Osteocyte (in vitro differentiated cells): ENCODE measurements at regions not wholly inside any gene's neighbourhood (a gene's known extent, or its start where the extent isn't known, plus 50 kb on each side); places are given as distances from the start of the nearest gene placed in this dataset.
"Not testable (repeated sequence)": the region's sequence is repeated elsewhere in the genome, so short reads cannot be mapped to it uniquely, and the experiment has no call there.

Source experiments
- DNase-seq: peaks from one replicate; pipeline ENCODE4 v3.0.0; 2021; ENCODE audit warnings: mixed read lengths; ENCODE audit not compliant: unreplicated experiment; ENCODE audit errors: extremely low spot score
- H3K27ac Mint-ChIP-seq: one replicate; pipeline ENCODE4 v1.8.0; 2021; ENCODE audit warnings: mild to moderate bottlenecking, mixed read lengths; ENCODE audit not compliant: unreplicated experiment
- H3K27me3 Mint-ChIP-seq: one replicate; pipeline ENCODE4 v1.8.0; 2021; ENCODE audit warnings: mixed read lengths; ENCODE audit not compliant: unreplicated experiment
- H3K36me3 Mint-ChIP-seq: one replicate; pipeline ENCODE4 v1.8.0; 2021; ENCODE audit warnings: mixed read lengths; ENCODE audit not compliant: unreplicated experiment
- H3K4me1 Mint-ChIP-seq: one replicate; pipeline ENCODE4 v1.8.0; 2021; ENCODE audit warnings: mixed read lengths; ENCODE audit not compliant: unreplicated experiment
- H3K4me3 Mint-ChIP-seq: one replicate; pipeline ENCODE4 v1.8.0; 2021; ENCODE audit warnings: mild to moderate bottlenecking, moderate library complexity, mixed read lengths; ENCODE audit not compliant: unreplicated experiment
- H3K9me3 Mint-ChIP-seq: one replicate; pipeline ENCODE4 v1.8.0; 2021; ENCODE audit warnings: mixed read lengths; ENCODE audit not compliant: unreplicated experiment
- TF ChIP-seq, protein P1 (sequence below): fragments of 200-600 bp; sonication (generic); IDR thresholded peaks from 2 replicates; pipeline ENCODE4 v1.5.0; 2021; ENCODE audit warnings: antibody characterized with exemption, mild to moderate bottlenecking, moderate library complexity

DNA sequence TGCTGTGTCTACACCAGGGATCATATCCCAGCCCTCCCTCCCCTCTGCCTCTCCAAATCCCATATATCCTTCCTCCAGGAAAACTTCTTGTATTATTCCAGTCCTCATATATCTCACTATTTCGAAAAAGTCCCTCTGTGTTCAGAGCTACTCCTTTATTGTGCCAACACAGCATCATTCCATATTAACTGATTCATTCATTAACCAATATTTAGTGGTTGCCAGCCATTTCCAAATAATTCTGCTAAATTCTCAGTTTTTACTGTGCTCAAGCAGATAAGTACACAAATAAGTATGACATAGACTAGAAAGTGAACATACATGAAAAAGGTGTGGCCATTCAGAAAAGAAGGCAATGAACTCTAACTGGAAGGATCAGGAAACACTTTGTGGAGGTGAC, 241.6 kb upstream of the DUSP10 start:
- H3K4me3 Mint-ChIP-seq, result no peak overlapping the region
- H3K4me1 Mint-ChIP-seq, result peaks cover 7% of the 10 kb centered on the region
- H3K27ac Mint-ChIP-seq, result no peak overlapping the region
- H3K9me3 Mint-ChIP-seq, result peaks cover 8% of the 10 kb centered on the region
- H3K36me3 Mint-ChIP-seq, result no peaks in the 10 kb centered on the region
- peaks cover 12% of the 10 kb centered on the region for H3K27me3 Mint-ChIP-seq
- DNase-seq, result no peak
- TF ChIP-seq, protein P1, sequence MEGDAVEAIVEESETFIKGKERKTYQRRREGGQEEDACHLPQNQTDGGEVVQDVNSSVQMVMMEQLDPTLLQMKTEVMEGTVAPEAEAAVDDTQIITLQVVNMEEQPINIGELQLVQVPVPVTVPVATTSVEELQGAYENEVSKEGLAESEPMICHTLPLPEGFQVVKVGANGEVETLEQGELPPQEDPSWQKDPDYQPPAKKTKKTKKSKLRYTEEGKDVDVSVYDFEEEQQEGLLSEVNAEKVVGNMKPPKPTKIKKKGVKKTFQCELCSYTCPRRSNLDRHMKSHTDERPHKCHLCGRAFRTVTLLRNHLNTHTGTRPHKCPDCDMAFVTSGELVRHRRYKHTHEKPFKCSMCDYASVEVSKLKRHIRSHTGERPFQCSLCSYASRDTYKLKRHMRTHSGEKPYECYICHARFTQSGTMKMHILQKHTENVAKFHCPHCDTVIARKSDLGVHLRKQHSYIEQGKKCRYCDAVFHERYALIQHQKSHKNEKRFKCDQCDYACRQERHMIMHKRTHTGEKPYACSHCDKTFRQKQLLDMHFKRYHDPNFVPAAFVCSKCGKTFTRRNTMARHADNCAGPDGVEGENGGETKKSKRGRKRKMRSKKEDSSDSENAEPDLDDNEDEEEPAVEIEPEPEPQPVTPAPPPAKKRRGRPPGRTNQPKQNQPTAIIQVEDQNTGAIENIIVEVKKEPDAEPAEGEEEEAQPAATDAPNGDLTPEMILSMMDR, result no peak

DNA sequence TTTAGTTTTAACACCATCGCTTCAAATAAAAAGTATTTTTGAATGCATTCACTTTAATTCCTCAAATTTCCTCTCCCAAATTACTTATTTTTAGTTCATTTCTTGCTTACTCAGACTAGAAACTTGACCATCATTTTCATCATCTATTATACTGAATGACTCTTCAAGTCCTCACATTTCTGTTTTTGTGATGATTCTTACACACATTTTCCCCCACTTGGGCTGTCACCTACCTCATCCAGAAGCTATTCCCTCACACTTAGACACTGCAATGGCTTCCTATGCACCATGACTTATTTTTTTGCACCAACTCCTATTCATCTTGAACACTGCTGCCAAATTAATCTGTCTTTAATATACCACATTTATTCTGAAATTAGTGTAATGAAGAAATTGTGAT, 239.6 kb upstream of the DUSP10 start:
- TF ChIP-seq, protein P1, result no peak

DNA sequence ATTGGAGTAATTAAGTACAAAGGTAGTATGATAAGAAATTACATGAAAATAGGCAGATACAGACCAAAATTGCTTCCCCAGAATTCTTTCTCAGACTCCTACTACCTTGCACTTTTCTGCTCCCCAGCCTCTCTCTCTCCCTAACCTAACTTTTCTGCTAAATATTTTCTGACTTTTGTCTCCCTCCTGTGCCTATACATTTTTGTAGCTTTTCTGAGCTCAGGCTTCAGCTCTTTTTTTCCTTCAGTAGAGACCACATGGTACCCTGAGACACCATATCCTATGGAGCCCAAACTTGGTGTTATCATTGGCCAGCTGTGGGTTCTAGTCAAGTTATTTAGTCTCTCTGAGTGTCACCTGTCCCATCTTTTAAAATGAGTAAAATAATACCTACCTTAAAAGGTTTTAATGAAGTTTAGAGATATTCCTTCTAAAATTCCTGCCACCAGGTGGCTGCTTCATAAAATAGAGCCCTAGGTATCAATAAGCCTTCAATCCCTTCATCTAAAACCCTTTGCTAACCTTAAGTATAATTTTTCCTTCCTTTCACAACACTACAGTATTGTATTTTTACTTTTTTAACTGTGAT, 237.6 kb upstream of the DUSP10 start:
- no peak overlapping the region for H3K27ac Mint-ChIP-seq
- no peaks in the 10 kb centered on the region for H3K36me3 Mint-ChIP-seq

More for the DNA sequence above, 239.6 kb upstream of the DUSP10 start:
- no peak for DNase-seq
- Mint-ChIP-seq H3K27ac (no peak overlapping the region), H3K4me1 (no peaks in the 10 kb centered on the region), H3K36me3 (no peaks in the 10 kb centered on the region), H3K4me3 (no peak overlapping the region), H3K27me3 (peaks cover 12% of the 10 kb centered on the region), H3K9me3 (no peaks in the 10 kb centered on the region)

DNA sequence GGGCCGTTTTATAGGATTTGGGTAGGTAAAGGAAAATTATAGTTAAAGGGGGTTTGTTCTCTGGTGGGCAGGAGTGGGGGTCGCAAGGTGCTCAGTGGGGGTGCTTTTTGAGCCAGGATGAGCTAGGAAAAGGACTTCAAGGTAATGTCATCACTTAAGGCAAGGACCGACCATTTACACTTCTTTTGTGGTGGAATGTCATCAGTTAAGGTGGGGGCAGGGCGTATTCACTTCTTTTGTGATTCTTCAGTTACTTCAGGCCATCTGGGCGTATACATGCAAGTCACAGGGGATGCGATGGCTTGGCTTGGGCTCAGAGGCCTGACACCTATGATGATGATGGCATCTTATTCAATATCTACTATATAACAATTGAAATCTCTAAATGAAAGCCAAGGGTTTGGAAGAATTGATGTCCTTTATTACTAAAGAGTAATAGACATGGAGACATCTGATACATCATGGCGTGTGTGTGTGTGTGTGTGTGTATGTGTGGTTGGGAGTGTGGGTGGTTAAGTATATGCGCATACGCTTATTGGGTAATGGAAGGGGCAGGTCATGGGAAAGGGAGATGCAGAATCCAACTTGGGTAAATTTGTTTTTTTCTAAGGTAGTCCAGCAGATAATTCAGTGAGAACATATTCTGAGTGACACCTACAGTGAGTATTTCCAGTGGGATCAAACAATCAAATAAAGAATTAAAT, 236.9 kb upstream of the DUSP10 start:
- DNase-seq, H3K9me3 Mint-ChIP-seq, H3K4me3 Mint-ChIP-seq, H3K36me3 Mint-ChIP-seq, H3K27ac Mint-ChIP-seq, H3K4me1 Mint-ChIP-seq: not testable (repeated sequence)
- H3K27me3 Mint-ChIP-seq, result peaks cover 10% of the 10 kb centered on the region

More for the DNA sequence above, 237.6 kb upstream of the DUSP10 start:
- TF ChIP-seq, protein P1, result peak; percentile 28
- Mint-ChIP-seq H3K27me3 (peaks cover 12% of the 10 kb centered on the region), H3K9me3 (no peaks in the 10 kb centered on the region), H3K4me1 (no peaks in the 10 kb centered on the region), H3K4me3 (no peak overlapping the region)
- no peak for DNase-seq

DNA sequence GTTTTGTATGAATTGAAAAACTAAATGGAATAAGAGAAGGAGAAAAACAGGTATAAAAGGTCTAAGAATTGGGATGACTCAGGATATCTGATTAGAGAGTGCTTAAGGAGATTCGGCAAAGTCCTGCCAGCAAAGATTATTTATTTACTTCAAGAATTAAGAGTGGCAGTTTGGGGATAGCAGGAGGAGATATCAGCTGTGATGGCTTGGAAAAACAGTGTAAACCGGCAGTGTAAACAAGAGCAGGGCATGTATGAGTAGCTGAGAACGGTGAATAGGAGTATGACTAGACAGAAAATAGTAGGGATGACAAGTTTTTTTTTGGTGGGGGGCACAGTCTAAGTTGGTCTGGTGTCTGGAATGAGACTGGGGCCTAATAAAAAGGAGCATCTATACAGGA, 231.9 kb upstream of the DUSP10 start:
- not testable (repeated sequence) for H3K36me3 Mint-ChIP-seq, H3K27ac Mint-ChIP-seq, H3K4me3 Mint-ChIP-seq, DNase-seq, H3K9me3 Mint-ChIP-seq, H3K27me3 Mint-ChIP-seq, H3K4me1 Mint-ChIP-seq
